Mucosa of descending colon (tissue), 3 donors: ENCODE measurements at regions not wholly inside any gene's neighbourhood (a gene's known extent, or its start where the extent isn't known, plus 50 kb on each side); places are given as distances from the start of the nearest gene placed in this dataset.

Experiments
- ATAC-seq: fragments of 200-7000 bp; cut with Tn5 transposase; one replicate; pipeline ENCODE4 v1.9.1; 2020; ENCODE audit warnings: mild to moderate bottlenecking, moderate library complexity
- DNase-seq, 3 donors: peaks; one replicate each; pipeline ENCODE4 v3.0.0-alpha.2; 2020
- H3K36me3 ChIP-seq: fragments of 200-600 bp; one replicate; pipeline ENCODE4 v1.8.0; 2021; ENCODE audit warnings: low read depth, mild to moderate bottlenecking
- H3K4me1 ChIP-seq: fragments of 200-600 bp; one replicate; pipeline ENCODE4 v1.8.0; 2021; ENCODE audit warnings: low read depth, mild to moderate bottlenecking
- H3K4me3 ChIP-seq: fragments of 200-600 bp; one replicate; pipeline ENCODE4 v1.8.0; 2021; ENCODE audit warnings: mild to moderate bottlenecking
- H3K9me3 ChIP-seq: fragments of 200-600 bp; one replicate; pipeline ENCODE4 v1.8.0; 2021; ENCODE audit warnings: mild to moderate bottlenecking
- intact Hi-C, 2 donors: fragments of 100-400 bp; cut with DNase I in 1 of 2; cut with micrococcal nuclease in 1 of 2; formaldehyde crosslinking; loops; one replicate each; pipeline versions ENCODE4 v1.11.0 to v1.11.1; 2022; cut with DNase I, micrococcal nuclease
- TF ChIP-seq, protein P1 (sequence below): fragments of 200-600 bp; IDR thresholded peaks from one replicate; pipeline ENCODE4 v1.8.0; 2022; ENCODE audit warnings: antibody characterized with exemption, mild to moderate bottlenecking
- donor health status: DM: no; HTN: no; CAD: no; lungs with moderate emphysema.
- donor health status: DM: no; HTN: no; CAD: no.
- donor health status: DM: no; HTN: yes; CAD: no.

DNA sequence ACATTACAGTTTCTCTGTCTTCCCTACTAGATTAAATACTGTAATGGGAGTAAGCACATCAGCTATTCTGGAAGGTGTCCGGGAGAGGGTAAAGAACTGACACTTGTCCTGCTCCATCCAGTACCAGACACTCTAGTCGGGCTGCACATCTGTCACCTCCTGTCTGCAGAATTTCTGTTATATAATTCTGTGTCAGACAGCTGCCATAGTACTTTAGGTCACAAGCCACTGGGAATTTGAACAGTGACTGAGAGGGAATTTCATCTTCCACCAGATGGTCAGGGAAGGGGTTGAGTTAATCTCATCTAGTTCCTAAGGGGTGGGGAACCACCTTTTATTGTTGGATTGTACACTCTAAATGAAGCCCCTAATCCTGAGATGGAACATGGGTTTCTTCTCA is 58.6 kb upstream of the NUDT7 start:
- intact Hi-C loops = no loop called here
- Histone ChIP-seq H3K4me3 (no peak overlapping the region), H3K9me3 (no peaks in the 10 kb centered on the region), H3K36me3 (no peaks in the 10 kb centered on the region), H3K4me1 (no peaks in the 10 kb centered on the region)
- no peak for ATAC-seq
- no peak for DNase-seq
- TF ChIP-seq, protein P1, sequence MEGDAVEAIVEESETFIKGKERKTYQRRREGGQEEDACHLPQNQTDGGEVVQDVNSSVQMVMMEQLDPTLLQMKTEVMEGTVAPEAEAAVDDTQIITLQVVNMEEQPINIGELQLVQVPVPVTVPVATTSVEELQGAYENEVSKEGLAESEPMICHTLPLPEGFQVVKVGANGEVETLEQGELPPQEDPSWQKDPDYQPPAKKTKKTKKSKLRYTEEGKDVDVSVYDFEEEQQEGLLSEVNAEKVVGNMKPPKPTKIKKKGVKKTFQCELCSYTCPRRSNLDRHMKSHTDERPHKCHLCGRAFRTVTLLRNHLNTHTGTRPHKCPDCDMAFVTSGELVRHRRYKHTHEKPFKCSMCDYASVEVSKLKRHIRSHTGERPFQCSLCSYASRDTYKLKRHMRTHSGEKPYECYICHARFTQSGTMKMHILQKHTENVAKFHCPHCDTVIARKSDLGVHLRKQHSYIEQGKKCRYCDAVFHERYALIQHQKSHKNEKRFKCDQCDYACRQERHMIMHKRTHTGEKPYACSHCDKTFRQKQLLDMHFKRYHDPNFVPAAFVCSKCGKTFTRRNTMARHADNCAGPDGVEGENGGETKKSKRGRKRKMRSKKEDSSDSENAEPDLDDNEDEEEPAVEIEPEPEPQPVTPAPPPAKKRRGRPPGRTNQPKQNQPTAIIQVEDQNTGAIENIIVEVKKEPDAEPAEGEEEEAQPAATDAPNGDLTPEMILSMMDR = no peak

GRCh38 chr16:77666771-77667170 is 55.5 kb upstream of the NUDT7 start:
- no peaks in the 10 kb centered on the region for H3K9me3 ChIP-seq

GRCh38 chr16:77668201-77668600 is 54.1 kb upstream of the NUDT7 start:
- Histone ChIP-seq H3K36me3 (no peaks in the 10 kb centered on the region), H3K4me1 (no peaks in the 10 kb centered on the region), H3K4me3 (no peak overlapping the region), H3K9me3 (no peaks in the 10 kb centered on the region)
- DNase-seq (no peak), ATAC-seq (no peak)
- TF ChIP-seq, protein P1 = no peak
- intact Hi-C loops = no loop called here

More at GRCh38 chr16:77666771-77667170, 55.5 kb upstream of the NUDT7 start:
- ATAC-seq (no peak), DNase-seq (no peak)
- TF ChIP-seq, protein P1 = no peak
- Histone ChIP-seq H3K36me3 (no peaks in the 10 kb centered on the region), H3K4me1 (no peaks in the 10 kb centered on the region), H3K4me3 (no peak overlapping the region)
- intact Hi-C loops = no loop called here

DNA sequence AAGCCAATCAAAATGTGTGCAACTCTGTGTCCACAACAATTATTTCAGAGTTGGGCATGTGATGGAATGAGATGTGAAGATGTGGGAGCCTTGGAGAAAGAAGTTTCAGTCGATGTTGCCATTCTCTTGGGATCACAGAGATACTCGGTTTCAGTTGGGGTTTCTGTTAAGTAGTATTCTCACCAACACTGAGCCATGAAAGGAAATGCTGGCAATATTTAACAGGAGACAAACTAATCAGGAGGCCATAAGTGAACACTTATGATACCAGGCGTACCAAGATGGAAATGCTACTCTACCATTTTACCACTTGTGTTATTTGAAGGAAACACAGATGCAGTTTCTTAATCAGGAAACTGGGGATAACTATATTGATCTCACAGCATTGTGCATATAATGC is 53.3 kb upstream of the NUDT7 start:
- no peaks in the 10 kb centered on the region for H3K36me3 ChIP-seq
- intact Hi-C loops = no loop called here
- TF ChIP-seq, protein P1 = no peak
- no peak overlapping the region for H3K4me3 ChIP-seq
- ATAC-seq = no peak
- no peaks in the 10 kb centered on the region for H3K9me3 ChIP-seq
- no peaks in the 10 kb centered on the region for H3K4me1 ChIP-seq
- no peak for DNase-seq
